ENCODE measurements at regions not wholly inside any gene's neighbourhood (a gene's known extent, or its start where the extent isn't known, plus 50 kb on each side); places are given as distances from the start of the nearest gene placed in this dataset.

DNA sequence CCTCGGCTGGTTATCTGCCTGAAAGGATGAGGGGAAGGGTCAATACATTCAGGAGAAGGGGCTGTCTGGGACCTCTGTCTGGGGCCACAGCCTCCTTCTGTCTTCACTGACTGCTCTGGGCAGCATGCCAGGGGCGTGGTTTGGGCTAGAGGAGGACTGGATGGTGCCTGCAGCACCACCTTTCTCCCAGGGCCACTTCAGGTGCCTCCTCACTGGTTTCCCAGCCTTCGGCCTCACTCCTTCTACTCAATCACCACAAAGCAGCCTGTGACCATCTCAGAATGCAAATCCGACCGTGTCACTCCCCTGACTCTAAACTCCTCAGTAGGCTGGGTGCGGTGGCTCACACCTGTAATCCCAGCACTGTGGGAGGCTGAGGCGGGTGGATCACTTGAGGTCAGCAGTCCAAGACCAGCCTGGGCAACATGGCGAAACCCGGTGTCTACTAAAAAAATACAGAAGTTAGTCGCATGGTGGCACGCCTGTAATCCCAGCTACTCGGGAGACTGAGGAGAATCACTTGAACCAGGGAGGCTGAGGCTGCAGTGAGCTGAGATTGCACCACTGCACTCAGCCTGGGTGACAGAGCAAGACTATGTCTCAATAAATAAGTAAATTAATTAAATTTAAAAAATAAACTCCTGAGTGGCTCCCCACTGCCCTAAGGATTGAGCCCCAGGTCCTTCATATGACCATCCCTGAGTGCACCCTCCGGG lies 50.1 kb upstream of the ECE1 start:
- no peak for DNase-seq
- Mint-ChIP-seq H3K4me1 (peaks cover 82% of the 10 kb centered on the region), H3K4me3 (no peak overlapping the region), H3K36me3 (ENCODE audit: low read depth) (no peaks in the 10 kb centered on the region), H3K27me3 (ENCODE audit: low read depth, poor library complexity) (peaks cover 29% of the 10 kb centered on the region), H3K27ac (no peak overlapping the region), H3K9me3 (no peaks in the 10 kb centered on the region)
- no peak for TF ChIP-seq CTCF (IDR thresholded peaks at IDR 0.05)

All from nephron progenitor cell (in vitro differentiated cells).